Astrocyte of the cerebellum (primary cell): ENCODE measurements at regions not wholly inside any gene's neighbourhood (a gene's known extent, or its start where the extent isn't known, plus 50 kb on each side); places are given as distances from the start of the nearest gene placed in this dataset.

Experiments used
- DNase-seq: peaks from one replicate; pipeline ENCODE4 v3.0.0-alpha.2; 2011; ENCODE audit warnings: low read depth
- H3K4me3 ChIP-seq: 2 replicates; pipeline ENCODE4 v1.5.1; 2011; ENCODE audit warnings: mild to moderate bottlenecking, low read depth, low read length, moderate library complexity
- CTCF ChIP-seq: IDR thresholded peaks from 2 replicates; pipeline ENCODE4 v1.5.1; 2012; ENCODE audit warnings: low read length, low read depth, moderate library complexity, mild to moderate bottlenecking; ENCODE audit errors: missing control alignments
- in situ Hi-C: cut with HindIII; loops from 2 replicates; pipeline ENCODE4 v1.10.0; 2017; ENCODE audit warnings: low sequenced_read_pairs

GRCh38 chr2:82857967-82858366 lies 1601.1 kb downstream of the SUCLG1 start:
- no peak for TF ChIP-seq CTCF
- no peak for DNase-seq
- in situ Hi-C loops, result no loop called here
- no peak overlapping the region for H3K4me3 ChIP-seq

GRCh38 chr2:82853299-82853698 lies 1605.8 kb downstream of the SUCLG1 start:
- no peak for DNase-seq
- in situ Hi-C loops, result no loop called here
- no peak overlapping the region for H3K4me3 ChIP-seq
- no peak for TF ChIP-seq CTCF

GRCh38 chr2:82852787-82853186 lies 1606.3 kb downstream of the SUCLG1 start:
- TF ChIP-seq CTCF, result no peak
- no peak for DNase-seq

GRCh38 chr2:82848285-82848684 lies 1610.8 kb downstream of the SUCLG1 start:
- no peak overlapping the region for H3K4me3 ChIP-seq
- in situ Hi-C loops, result no loop called here
- TF ChIP-seq CTCF, result no peak
- no peak for DNase-seq

More at GRCh38 chr2:82852787-82853186, 1606.3 kb downstream of the SUCLG1 start:
- in situ Hi-C loops, result no loop called here
- H3K4me3 ChIP-seq, result no peak overlapping the region

GRCh38 chr2:82839036-82839435 lies 1620.0 kb downstream of the SUCLG1 start:
- no peak overlapping the region for H3K4me3 ChIP-seq
- no peak for TF ChIP-seq CTCF
- in situ Hi-C loops, result no loop called here

GRCh38 chr2:82837588-82838304 lies 1621.3 kb downstream of the SUCLG1 start:
- no peak for TF ChIP-seq CTCF
- in situ Hi-C loops, result no loop called here
- DNase-seq, result peak; percentile 73
- no peak overlapping the region for H3K4me3 ChIP-seq

More at GRCh38 chr2:82839036-82839435, 1620.0 kb downstream of the SUCLG1 start:
- no peak for DNase-seq

- no peak for DNase-seq
- no peak overlapping the region for H3K4me3 ChIP-seq
- TF ChIP-seq CTCF, result no peak
- in situ Hi-C loops, result no loop called here
These were observed 1624.2 kb downstream of the SUCLG1 start for GRCh38 chr2:82834893-82835292.
